H1 (cell line): ENCODE measurements at regions not wholly inside any gene's neighbourhood (a gene's known extent, or its start where the extent isn't known, plus 50 kb on each side); places are given as distances from the start of the nearest gene placed in this dataset.
"Not testable (repeated sequence)": the region's sequence is repeated elsewhere in the genome, so short reads cannot be mapped to it uniquely, and the experiment has no call there.

ENCODE experiments used
- CTCF ChIA-PET: fragments of 300-600 bp; sonication (Branson Sonifier 250); formaldehyde crosslinking; loops from one replicate; lab custom pipeline; 2021; ENCODE audit not compliant: partially characterized antibody; lab: Charles Lee
- POLR2A ChIA-PET: fragments of 300-600 bp; sonication (Branson Sonifier 250); formaldehyde crosslinking; loops from one replicate; lab custom pipeline; 2021; ENCODE audit warnings: inconsistent platforms; ENCODE audit not compliant: partially characterized antibody; lab: Charles Lee
- DNase-seq, 2 experiments: peaks; one replicate each; pipeline versions ENCODE4 v3.0.0 to v3.0.0-alpha.2; 2010 to 2022; ENCODE audit warnings: low spot score in 2 of 2, low read depth in 1 of 2, mixed read lengths in 1 of 2
- FAIRE-seq: peaks from 2 replicates; lab custom pipeline; 2011; peaks lifted over from hg19 to GRCh38; lab: Jason Lieb, UNC
- H2AFZ ChIP-seq: 2 replicates; pipeline ENCODE4 v1.8.1; 2012; ENCODE audit warnings: low read length, inconsistent platforms
- H2AK5ac ChIP-seq: 2 replicates; pipeline ENCODE4 v1.6.1; 2013; ENCODE audit warnings: low read depth, low read length
- H2BK120ac ChIP-seq: replicated peaks from 2 replicates; pipeline ENCODE3; 2013; ENCODE audit warnings: low read depth, low read length, inconsistent platforms
- H2BK12ac ChIP-seq: 2 replicates; pipeline ENCODE4 v1.6.1; 2013; ENCODE audit warnings: low read depth, low read length
- H2BK15ac ChIP-seq: 2 replicates; pipeline ENCODE4 v1.6.1; 2013; ENCODE audit warnings: low read length
- H2BK20ac ChIP-seq: 2 replicates; pipeline ENCODE4 v1.6.1; 2013; ENCODE audit warnings: low read length
- H2BK5ac ChIP-seq: 2 replicates; pipeline ENCODE4 v1.6.1; 2013; ENCODE audit warnings: low read depth, low read length
- H3K14ac ChIP-seq: 2 replicates; pipeline ENCODE4 v1.6.1; 2013; ENCODE audit warnings: inconsistent platforms; ENCODE audit not compliant: insufficient read length
- H3K18ac ChIP-seq: 2 replicates; pipeline ENCODE4 v1.6.1; 2013; ENCODE audit warnings: low read length; ENCODE audit errors: extremely low read depth
- H3K23ac ChIP-seq: 2 replicates; pipeline ENCODE4 v1.6.1; 2013; ENCODE audit warnings: inconsistent platforms; ENCODE audit not compliant: insufficient read length
- H3K23me2 ChIP-seq: 2 replicates; pipeline ENCODE4 v1.6.1; 2013; ENCODE audit warnings: low read depth, low read length
- H3K27ac ChIP-seq: 2 replicates; pipeline ENCODE4 v1.6.1; 2011; ENCODE audit warnings: low read depth, low read length, inconsistent platforms
- H3K27me3 ChIP-seq, 4 experiments: replicated peaks in 1 of 4; 1 replicate in 1 of 4; 2 replicates in 3 of 4; pipeline versions ENCODE4 v1.6.1 to v1.8.1; 2011 to 2013; ENCODE audit warnings: low read length in 3 of 4, mild to moderate bottlenecking in 3 of 4, inconsistent platforms in 2 of 4, mixed read lengths in 2 of 4, moderate library complexity in 1 of 4; ENCODE audit not compliant: control insufficient read depth in 3 of 4, insufficient read depth in 3 of 4; ENCODE audit errors: extremely low read depth in 1 of 4
- H3K36me3 ChIP-seq, 4 experiments: 2 replicates each; pipeline versions ENCODE4 v1.6.1 to v1.8.1; 2011 to 2013; ENCODE audit warnings: mild to moderate bottlenecking in 4 of 4, low read length in 3 of 4, moderate library complexity in 2 of 4, control low read depth in 1 of 4, inconsistent platforms in 1 of 4; ENCODE audit not compliant: insufficient read depth in 4 of 4, control insufficient read depth in 2 of 4
- H3K4ac ChIP-seq: replicated peaks from 2 replicates; pipeline ENCODE3; 2013; ENCODE audit warnings: low read length, low read depth, mixed read lengths, inconsistent platforms; ENCODE audit not compliant: insufficient read length
- H3K4me1 ChIP-seq, 4 experiments: replicated peaks in 1 of 4; 1 replicate in 1 of 4; 2 replicates in 3 of 4; pipeline versions ENCODE4 v1.6.1 to v1.8.1; 2011 to 2013; ENCODE audit warnings: low read length in 3 of 4, inconsistent platforms in 2 of 4, mixed read lengths in 1 of 4; ENCODE audit not compliant: insufficient read depth in 4 of 4, control insufficient read depth in 3 of 4
- H3K4me2 ChIP-seq, 2 experiments: 2 replicates each; pipeline versions ENCODE4 v1.6.1 to v1.8.1; 2011 to 2013; ENCODE audit warnings: low read depth in 2 of 2, low read length in 2 of 2, control low read depth in 1 of 2, inconsistent platforms in 1 of 2, mild to moderate bottlenecking in 1 of 2; ENCODE audit not compliant: insufficient read depth in 1 of 2
- H3K4me3 ChIP-seq, 4 experiments: fragments of 200-600, 300-600 bp in 1 of 4; sonication (generic), shearing (Covaris generic), sonication (Bioruptor Twin) in 1 of 4; 2 replicates each; pipeline versions ENCODE4 v1.5.1 to v1.8.1; 2011 to 2016; ENCODE audit warnings: low read length in 4 of 4, low read depth in 3 of 4, control low read depth in 2 of 4, inconsistent platforms in 2 of 4, mild to moderate bottlenecking in 2 of 4, mixed read lengths in 1 of 4, moderate library complexity in 1 of 4; ENCODE audit not compliant: insufficient read depth in 2 of 4; ENCODE audit errors: extremely low read depth in 1 of 4
- H3K56ac ChIP-seq: replicated peaks from 2 replicates; pipeline ENCODE3; 2013; ENCODE audit warnings: low read depth, mild to moderate bottlenecking, mixed read lengths, low read length, inconsistent platforms; ENCODE audit not compliant: insufficient read length
- H3K79me1 ChIP-seq: 2 replicates; pipeline ENCODE4 v1.6.1; 2013; ENCODE audit warnings: low read depth, low read length, control low read depth
- H3K79me2 ChIP-seq, 2 experiments: 2 replicates each; pipeline versions ENCODE4 v1.6.1 to v1.8.1; 2012 to 2013; ENCODE audit warnings: low read length in 2 of 2, mild to moderate bottlenecking in 2 of 2, inconsistent platforms in 1 of 2; ENCODE audit not compliant: insufficient read depth in 2 of 2, control insufficient read depth in 1 of 2
- H3K9ac ChIP-seq, 4 experiments: replicated peaks in 1 of 4; 1 replicate in 1 of 4; 2 replicates in 3 of 4; pipeline versions ENCODE4 v1.6.1 to v1.8.1; 2011 to 2013; ENCODE audit warnings: low read depth in 3 of 4, low read length in 3 of 4, control low read depth in 2 of 4, mild to moderate bottlenecking in 2 of 4, moderate library complexity in 2 of 4, inconsistent platforms in 1 of 4; ENCODE audit errors: extremely low read depth in 1 of 4
- H3K9me3 ChIP-seq, 2 experiments: 2 replicates each; pipeline versions ENCODE4 v1.6.1 to v1.8.1; 2012 to 2013; ENCODE audit warnings: mild to moderate bottlenecking in 2 of 2, moderate library complexity in 2 of 2, control low read depth in 1 of 2, inconsistent platforms in 1 of 2, low read depth in 1 of 2, low read length in 1 of 2, mixed read lengths in 1 of 2; ENCODE audit not compliant: insufficient read depth in 2 of 2
- H4K20me1 ChIP-seq, 2 experiments: replicated peaks in 1 of 2; 2 replicates each; pipeline versions ENCODE3 to v1.8.1; 2011 to 2013; ENCODE audit warnings: inconsistent platforms in 2 of 2, low read length in 2 of 2, mild to moderate bottlenecking in 1 of 2; ENCODE audit not compliant: insufficient read depth in 2 of 2, control insufficient read depth in 1 of 2
- H4K5ac ChIP-seq: 2 replicates; pipeline ENCODE4 v1.6.1; 2013; ENCODE audit warnings: low read length, low read depth, mixed read lengths, inconsistent platforms; ENCODE audit not compliant: insufficient read length
- H4K8ac ChIP-seq: 2 replicates; pipeline ENCODE4 v1.8.0; 2013; ENCODE audit warnings: mild to moderate bottlenecking, moderate library complexity, low read length, inconsistent platforms; ENCODE audit not compliant: insufficient read depth; ENCODE audit errors: extremely low read depth
- H4K91ac ChIP-seq: replicated peaks from 2 replicates; pipeline ENCODE3; 2013; ENCODE audit warnings: low read length, mixed read lengths, inconsistent platforms; ENCODE audit not compliant: insufficient read length
- WGBS, 2 experiments: shearing (Covaris generic) in 1 of 2; methylation state at CpG; one replicate each; pipeline versions ENCODE4 v1.1.6 to v1.1.7; 2013 to 2015; ENCODE audit warnings: low lambda C conversion rate in 2 of 2, mixed read lengths in 2 of 2, inconsistent platforms in 1 of 2, low coverage in 1 of 2, missing lambda C conversion rate in 1 of 2; ENCODE audit not compliant: insufficient replicate concordance in 2 of 2, insufficient coverage in 1 of 2, insufficient read length in 1 of 2; ENCODE audit errors: extremely low coverage in 1 of 2, missing lambda C conversion rate in 1 of 2; 5-methylcytosine and 5-hydroxymethylcytosine counted together

- H4K20me1 ChIP-seq, H2AK5ac ChIP-seq, H3K56ac ChIP-seq, H3K23me2 ChIP-seq, H4K8ac ChIP-seq, H2AFZ ChIP-seq, H3K23ac ChIP-seq, H2BK5ac ChIP-seq, POLR2A ChIA-PET, H3K9ac ChIP-seq, CTCF ChIA-PET, H2BK20ac ChIP-seq, H3K27me3 ChIP-seq, H3K4me2 ChIP-seq, H3K79me1 ChIP-seq, H2BK12ac ChIP-seq, H3K14ac ChIP-seq, DNase-seq, H2BK120ac ChIP-seq, H4K5ac ChIP-seq, H2BK15ac ChIP-seq, H3K79me2 ChIP-seq, H3K9me3 ChIP-seq, H3K36me3 ChIP-seq, H3K4me1 ChIP-seq, H3K4me3 ChIP-seq, H3K4ac ChIP-seq, FAIRE-seq, H3K27ac ChIP-seq, H3K18ac ChIP-seq, H4K91ac ChIP-seq: not testable (repeated sequence)
- 89% methylated on average over 5 of the region's 5 CpGs; no CpG with 5 or more reads in 1 of the 2 experiments for WGBS, 2 experiments
These were observed 56.9 kb upstream of the SRRM3 start for GRCh38 chr7:76144664-76145270.
